ENCODE measurements at regions not wholly inside any gene's neighbourhood (a gene's known extent, or its start where the extent isn't known, plus 50 kb on each side); places are given as distances from the start of the nearest gene placed in this dataset.
A peak's percentile ranks its signal among the peaks of the same experiment; 100 is the strongest.
"Not testable (repeated sequence)": the region's sequence is repeated elsewhere in the genome, so short reads cannot be mapped to it uniquely, and the experiment has no call there.

DNA sequence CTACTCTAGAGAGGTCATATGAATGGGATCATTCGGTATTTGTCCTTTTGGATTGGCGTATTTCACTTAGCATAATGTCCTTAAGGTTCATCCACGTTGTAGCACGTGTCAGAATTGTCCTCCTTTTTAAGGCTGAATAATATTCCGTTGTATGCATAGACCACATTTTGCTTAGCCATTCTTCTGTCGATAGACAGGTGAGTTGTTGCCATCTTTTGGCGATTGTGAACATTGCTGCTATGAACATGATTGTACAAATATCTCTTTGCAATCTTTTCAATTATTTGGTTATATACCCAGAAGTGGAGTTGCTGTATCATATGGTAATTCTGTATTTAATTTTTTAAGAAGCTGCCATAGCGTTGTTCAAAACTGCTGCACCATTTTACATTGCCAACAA, 52.4 kb upstream of the GOLGA8J start:
- in situ Hi-C loops (cut with HindIII; ENCODE audit: low sequenced_read_pairs): no loop called here
- DNase-seq (ENCODE audit: low spot score): no peak

DNA sequence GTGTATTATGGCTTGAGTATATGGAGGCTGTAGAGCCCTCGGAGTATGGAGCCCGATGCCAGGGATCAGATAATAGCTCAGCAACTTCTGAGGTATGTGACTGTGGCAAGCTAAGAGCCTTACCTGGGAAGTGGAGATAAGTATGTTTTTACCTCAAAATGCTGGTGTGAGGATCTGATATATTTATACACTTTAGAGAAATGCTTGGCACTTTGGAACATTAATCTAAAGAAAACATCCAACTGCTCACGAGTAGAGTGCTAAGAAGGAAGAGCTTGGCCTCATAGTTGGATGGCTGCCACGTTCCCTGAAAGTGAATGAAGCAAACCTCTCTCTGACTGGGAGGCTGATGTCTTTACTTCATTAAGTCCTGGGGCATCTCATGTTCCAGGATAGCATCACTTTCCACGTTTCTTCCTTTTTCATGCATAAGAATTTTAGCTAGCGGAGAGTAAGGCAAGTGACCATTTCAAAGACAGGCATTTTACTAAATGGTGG, 58.9 kb upstream of the GOLGA8J start:
- no peak for DNase-seq (ENCODE audit: low spot score)
- in situ Hi-C loops (cut with HindIII; ENCODE audit: low sequenced_read_pairs): no loop called here

DNA sequence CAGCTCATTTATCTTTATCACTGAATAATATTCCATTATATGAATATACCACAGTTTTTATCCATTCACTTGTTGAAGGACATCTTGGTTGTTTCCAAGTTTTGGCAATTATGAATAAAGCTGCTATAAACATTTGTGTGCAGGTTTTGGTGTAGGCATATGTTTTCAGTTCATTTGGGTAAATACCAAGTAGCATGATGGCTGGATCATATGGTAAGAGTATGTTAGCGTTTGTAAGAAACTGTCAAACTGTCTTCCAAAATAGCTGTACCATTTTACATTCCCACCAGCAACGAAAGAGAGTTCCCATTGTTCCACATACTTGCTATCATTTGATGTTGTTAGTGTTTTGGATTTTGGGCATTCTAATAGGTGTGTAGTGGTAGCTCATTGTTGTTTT, 72.0 kb upstream of the GOLGA8J start:
- in situ Hi-C loops (cut with HindIII; ENCODE audit: low sequenced_read_pairs): no loop called here
- no peak for DNase-seq (ENCODE audit: low spot score)

DNA sequence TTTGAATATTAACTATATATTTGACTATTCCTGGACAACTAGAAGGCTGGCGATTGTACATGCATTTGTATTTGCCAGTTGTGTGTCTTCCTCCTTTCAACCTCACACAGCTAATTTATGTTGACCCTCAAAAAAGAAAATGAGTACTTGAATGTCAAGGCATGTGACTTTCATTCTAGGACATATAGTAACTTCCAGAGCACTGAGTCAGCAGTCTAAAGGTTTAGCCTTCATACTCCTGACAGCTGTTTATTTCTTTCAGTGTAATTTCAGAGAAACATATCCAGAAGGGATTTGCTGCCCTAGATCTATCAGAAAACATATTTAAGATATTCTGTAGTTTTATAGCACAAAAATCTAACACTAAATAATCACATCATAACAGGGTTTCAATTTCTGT, 74.6 kb upstream of the GOLGA8J start:
- in situ Hi-C loops (cut with HindIII; ENCODE audit: low sequenced_read_pairs): no loop called here
- DNase-seq (ENCODE audit: low spot score): no peak

DNA sequence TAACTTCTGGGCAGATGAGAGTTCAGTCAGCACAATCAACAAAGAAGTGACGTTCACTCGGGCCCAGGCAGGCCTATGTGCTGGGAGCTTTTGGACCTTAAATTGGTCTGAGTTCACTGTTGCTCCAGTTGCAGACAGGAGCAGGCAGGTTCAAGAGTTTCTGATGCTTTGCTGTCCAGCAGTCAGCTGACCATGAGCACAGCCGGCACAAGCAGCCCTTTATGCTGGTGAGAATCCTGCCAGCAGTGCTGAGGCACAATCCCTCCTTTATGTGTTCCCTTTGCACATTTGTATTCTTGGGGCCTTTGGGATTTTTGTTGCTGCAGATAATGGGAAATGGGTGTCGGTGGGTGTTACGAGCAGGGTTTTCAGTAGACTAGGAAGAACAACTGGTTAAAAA, 81.2 kb upstream of the GOLGA8J start:
- in situ Hi-C loops (cut with HindIII; ENCODE audit: low sequenced_read_pairs): no loop called here
- peak; percentile 37 for DNase-seq (ENCODE audit: low spot score)

DNA sequence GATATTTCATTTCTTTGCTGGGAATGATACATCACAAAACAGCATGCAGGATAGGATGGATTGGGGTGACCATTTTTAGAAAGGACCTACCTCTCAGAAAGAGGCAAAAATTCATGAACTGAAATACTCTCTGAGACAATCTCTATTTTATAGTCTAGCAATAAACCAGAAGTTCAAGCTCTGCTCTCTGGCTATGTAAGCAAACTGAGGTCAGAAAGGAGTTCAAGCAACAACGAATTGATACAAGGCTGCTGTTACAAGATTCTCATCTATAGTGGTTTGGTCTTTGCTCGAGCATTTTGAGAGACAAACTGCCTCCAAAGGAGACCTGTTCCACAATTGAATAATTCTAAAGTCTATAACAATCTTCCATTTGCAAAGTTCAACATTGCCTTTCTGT, 84.7 kb upstream of the GOLGA8J start:
- in situ Hi-C loops (cut with HindIII; ENCODE audit: low sequenced_read_pairs): no loop called here
- DNase-seq (ENCODE audit: low spot score): no peak

DNA sequence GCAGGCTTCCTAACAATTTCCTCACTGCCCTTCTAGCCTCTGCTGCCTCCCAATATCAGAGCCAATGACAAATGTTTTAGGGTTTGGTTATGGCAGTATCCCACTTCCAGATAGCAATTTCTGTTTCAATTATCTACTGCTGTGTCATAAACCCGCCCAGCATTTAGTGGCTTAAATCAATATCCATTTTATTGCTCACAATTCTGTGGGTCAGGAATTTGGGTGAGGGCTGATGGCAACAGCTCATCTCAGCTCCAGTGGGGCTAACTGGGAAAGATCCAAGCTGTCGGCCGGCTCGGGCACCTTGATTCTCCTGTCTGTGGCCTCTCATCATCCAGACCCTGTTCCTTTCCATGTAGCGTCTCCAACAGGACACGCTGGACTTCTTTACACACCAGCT, 85.3 kb upstream of the GOLGA8J start:
- in situ Hi-C loops (cut with HindIII; ENCODE audit: low sequenced_read_pairs): no loop called here

DNA sequence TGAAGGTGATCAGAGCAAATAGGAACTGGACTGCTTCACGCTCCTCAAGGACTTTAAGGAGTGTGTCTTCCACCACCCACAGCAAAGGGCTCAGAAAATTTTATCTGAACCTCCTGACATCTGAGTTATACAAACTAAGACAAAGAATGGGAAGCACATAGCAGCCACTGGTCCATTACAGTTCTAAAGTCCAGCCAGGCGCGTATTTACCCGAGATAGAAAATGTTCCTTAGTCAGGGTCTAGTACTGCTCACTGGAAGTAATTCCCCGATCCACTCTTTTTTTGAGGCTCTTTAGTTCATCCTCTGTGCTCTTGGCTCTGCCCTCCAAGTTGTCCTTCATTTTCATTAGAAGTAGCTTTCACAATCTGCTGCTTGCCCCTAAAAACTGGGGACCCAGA, 88.5 kb upstream of the GOLGA8J start:
- in situ Hi-C loops (cut with HindIII; ENCODE audit: low sequenced_read_pairs): no loop called here
- DNase-seq (ENCODE audit: low spot score): no peak

More for the DNA sequence above, 85.3 kb upstream of the GOLGA8J start:
- no peak for DNase-seq (ENCODE audit: low spot score)

DNA sequence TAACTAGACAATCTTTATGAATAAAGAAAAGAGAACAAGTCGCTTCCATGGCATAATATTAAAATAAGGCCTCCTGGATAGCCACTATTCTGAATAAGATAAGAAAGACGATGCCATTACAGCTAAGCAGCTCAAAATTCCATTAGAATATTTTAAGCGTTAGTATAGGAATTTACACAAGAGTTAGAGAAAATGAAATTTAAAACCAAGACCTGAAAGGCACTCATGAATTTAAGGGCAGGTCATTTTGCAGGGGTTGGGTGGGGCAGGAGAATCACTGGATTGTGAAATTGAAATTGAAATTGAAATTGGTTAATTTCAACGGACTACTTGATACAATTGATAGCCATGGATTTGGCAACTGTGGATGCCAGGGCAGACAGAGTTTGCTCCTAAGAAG, 91.8 kb upstream of the GOLGA8J start:
- in situ Hi-C loops (cut with HindIII; ENCODE audit: low sequenced_read_pairs): no loop called here
- DNase-seq (ENCODE audit: low spot score): no peak

DNA sequence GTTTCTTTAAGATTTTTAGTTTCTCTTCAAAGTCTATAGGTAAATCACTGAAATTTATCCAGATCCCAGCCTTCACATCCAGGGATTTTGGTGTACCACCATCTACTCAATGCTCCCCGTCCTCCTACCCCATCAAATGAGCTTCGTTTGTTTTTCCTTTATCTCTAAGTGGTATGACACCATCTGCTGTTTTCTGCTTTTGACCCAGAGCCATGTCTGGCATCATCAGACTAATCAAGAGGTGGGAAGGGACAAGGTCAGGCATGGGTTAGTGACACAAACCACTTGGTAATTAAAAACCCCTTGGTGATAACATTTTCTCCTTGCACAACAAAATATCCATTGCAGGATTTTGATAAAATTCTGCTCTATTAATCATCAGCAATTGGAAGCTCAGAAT, 92.7 kb upstream of the GOLGA8J start:
- no peak for DNase-seq (ENCODE audit: low spot score)
- in situ Hi-C loops (cut with HindIII; ENCODE audit: low sequenced_read_pairs): no loop called here

DNA sequence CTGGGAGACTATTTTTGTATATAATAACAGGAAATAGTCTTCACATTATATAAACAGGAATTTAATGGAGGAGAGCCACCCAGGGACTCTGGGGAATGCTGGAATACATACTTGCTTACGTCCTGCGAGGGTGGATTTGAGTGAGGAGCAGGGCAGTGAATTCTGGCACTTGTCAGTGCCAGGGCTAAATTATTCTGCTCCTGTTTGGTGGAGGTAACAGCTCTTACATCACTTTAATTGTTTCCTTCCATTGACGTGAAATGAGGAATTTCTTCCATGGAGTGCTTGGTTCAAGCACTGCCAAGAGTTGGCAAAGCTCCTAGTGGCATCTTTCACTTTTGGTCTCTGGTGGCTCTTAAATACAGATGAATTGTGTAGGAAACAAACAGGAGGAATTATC, 94.1 kb upstream of the GOLGA8J start:
- no peak for DNase-seq (ENCODE audit: low spot score)
- in situ Hi-C loops (cut with HindIII; ENCODE audit: low sequenced_read_pairs): no loop called here

DNA sequence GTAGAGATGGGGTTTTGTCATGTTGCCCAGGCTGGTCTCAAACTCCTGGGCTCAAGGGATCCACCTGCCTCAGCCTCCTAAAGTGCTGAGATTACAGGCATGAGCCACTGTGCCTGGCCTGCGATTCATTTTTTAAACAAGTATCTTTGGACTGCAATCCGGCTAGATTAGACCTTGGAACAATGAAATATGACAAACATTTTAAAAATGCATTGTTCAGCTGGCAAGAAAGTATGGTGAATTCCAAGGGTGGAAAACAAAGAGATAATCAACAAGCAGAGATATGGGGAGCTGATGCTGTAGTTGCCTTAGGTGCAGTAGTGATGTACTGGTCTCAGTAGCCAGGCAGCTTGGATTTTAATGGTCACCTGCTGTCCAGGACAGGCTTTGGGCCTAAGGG, 95.8 kb upstream of the GOLGA8J start:
- no peak for DNase-seq (ENCODE audit: low spot score)
- in situ Hi-C loops (cut with HindIII; ENCODE audit: low sequenced_read_pairs): no loop called here

DNA sequence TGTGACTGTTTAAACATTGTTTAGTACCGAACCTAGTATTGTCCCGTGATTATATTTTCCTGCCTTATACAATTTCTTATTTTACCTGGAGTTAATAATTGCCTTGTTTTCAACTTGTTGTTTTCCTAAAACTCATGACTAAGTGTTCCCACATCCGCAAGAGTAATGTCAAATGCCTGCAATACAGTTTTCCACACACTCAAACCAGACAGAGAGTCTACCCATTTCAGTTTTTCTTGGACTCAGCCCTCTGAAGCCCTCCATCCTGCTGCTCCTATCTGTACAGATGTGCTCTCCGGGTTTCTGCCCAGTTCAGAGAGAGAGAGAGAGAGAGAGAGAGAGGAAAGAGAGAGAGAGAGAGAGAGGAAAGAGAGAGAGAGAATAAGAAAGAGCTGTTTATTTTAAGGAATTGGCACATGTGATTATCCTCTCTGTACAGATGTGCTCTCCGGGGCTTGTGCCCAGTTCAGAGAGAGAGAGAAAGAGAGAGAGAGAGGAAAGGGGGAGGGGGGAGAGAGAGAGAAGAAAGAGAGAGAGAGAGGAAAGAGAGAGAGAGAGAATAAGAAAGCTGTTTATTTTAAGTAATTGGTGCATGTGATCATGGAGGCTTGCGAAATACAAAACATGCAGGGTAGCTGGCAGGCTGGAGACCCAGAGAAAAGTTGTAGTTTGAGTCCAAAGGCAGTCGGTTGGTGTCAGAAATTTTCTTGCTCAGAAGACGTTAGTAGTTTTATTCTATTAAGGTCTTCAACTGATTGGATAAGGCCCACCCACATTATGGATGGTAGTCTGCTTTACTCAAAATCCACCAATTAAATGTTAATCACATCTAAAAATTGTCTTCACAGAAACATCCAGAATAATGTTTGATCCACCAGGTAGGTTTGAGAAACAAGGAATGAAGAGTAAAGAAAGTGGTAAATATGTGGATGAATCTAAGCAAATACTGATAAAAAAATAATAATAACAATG, 104.1 kb upstream of the GOLGA8J start:
- in situ Hi-C loops (cut with HindIII; ENCODE audit: low sequenced_read_pairs): no loop called here

DNA sequence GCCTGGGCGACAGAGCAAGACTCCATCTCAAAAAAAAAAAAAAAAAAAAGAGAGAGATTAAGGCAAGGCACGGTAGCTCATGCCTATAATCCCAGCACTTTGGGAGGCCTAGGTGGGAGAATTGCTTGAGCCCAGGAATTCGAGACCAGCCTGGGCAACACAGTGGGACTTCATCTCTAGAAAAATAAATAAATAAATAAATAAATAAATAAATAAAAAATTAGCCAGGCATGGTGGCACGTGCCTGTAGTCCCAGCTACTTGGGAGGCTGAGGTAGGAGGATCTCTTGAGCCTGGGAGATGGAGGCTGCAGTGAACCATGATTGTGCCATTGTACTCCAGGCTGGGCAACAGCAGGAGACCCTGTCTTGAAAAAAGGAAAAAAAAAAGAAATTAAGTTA, 108.7 kb upstream of the GOLGA8J start:
- in situ Hi-C loops (cut with HindIII; ENCODE audit: low sequenced_read_pairs); DNase-seq (ENCODE audit: low spot score): not testable (repeated sequence)

More for the DNA sequence above, 104.1 kb upstream of the GOLGA8J start:
- no peak for DNase-seq (ENCODE audit: low spot score)

DNA sequence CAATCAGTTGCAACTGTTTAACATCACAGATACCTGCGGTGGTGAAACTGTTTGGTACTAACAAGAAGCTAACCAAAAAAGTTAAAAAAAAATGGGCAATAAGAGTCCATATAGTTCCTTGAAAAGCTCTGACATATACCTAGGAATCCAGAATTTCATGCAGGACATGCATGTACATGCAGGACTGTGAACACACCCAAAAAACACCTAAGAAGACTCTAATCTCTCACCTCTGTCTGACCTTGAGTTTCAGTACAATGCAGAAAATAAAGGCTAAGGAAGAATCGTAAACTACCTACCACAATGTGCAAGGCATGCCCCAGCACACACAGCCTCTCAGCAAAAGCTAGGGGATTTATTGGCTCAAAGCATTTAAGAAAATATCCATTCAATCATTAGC, 110.7 kb upstream of the GOLGA8J start:
- in situ Hi-C loops (cut with HindIII; ENCODE audit: low sequenced_read_pairs): no loop called here
- no peak for DNase-seq (ENCODE audit: low spot score)

DNA sequence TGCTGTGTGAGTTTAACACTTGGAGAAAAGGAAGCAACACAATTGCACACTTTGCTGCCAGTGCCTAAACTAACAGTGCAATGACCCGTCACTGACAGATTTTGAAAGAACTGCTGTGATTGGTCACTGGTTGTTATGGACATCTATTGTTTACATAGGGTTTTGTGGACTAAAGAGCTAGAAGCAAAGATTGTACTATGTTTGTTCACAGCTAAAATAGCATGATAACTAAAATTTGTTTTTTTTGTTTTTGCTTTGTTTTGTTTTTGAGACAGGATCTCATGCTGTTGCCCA, 112.4 kb upstream of the GOLGA8J start:
- DNase-seq (ENCODE audit: low spot score): no peak

DNA sequence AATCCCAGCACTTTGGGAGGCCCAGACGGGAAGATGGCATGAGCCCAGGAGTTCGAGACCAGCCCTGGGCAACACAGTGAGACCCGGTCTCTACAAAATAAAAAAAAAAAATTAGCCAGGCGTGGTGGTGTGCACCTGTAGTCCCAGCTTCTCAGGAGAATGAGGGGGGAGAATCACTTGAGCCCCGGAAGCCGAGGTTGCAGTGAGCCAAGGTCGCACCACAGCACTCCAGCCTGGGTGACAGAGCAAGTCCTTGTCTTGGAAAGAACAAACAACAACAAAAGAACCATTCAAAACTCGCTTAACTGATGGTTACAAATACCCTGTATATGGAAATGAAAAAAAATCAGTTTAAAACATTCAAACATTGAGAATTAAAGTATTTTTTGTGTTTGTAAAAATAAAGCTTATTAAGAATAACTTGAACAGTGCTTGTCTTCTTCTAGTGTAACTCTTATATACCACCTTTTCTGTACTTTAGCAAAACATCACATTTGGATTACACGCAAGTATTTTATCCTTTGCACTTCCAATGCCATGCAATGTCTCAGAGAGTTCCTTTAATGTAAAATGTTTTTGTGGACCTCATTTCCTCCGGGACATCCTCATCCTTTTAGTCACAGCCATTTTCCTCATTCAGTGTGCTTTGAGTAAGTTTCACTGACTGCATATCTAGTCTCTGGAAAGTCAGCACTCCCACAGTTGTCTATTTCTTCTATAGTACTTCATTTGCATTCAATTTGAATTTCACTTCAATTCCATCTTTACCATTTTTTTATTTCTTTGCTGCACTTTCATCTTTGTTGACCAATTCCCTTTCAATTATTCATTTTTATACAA, 113.0 kb upstream of the GOLGA8J start:
- in situ Hi-C loops (cut with HindIII; ENCODE audit: low sequenced_read_pairs): no loop called here
- no peak for DNase-seq (ENCODE audit: low spot score)

More for the DNA sequence above, 112.4 kb upstream of the GOLGA8J start:
- in situ Hi-C loops (cut with HindIII; ENCODE audit: low sequenced_read_pairs): no loop called here

DNA sequence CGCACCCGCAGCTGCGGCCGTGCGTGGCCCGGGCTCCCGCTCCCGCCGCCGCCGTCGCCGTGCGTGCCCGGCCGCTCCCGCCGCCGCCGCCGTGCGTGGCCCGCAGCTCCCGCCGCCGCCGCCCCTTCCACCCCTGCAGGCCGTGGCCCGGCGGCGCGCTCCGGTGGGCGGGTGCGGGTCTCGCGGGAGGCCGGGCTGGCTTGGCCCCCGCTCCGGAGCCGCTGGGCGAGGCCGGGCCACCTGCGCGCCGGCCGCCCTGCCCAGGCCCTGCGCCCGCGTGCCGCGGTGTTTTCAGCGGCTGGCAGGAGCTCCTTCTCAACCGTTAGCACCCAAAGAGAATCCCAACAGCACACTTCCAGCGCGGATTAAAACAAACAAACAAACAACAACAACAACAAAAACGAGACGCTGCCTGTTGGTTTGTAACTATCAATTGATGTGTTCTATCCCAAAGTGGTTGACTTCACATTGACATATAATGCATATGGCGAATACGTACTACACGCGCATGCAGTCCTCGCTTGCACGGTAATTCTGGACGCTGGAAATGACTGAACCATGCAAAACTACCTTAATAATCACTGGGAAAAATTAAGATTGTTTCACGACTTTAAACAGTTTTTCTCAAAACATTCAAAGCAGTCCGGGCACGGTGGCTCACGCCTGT, 113.7 kb upstream of the GOLGA8J start:
- in situ Hi-C loops (cut with HindIII; ENCODE audit: low sequenced_read_pairs): no loop called here
- peak; percentile 25 for DNase-seq (ENCODE audit: low spot score)

DNA sequence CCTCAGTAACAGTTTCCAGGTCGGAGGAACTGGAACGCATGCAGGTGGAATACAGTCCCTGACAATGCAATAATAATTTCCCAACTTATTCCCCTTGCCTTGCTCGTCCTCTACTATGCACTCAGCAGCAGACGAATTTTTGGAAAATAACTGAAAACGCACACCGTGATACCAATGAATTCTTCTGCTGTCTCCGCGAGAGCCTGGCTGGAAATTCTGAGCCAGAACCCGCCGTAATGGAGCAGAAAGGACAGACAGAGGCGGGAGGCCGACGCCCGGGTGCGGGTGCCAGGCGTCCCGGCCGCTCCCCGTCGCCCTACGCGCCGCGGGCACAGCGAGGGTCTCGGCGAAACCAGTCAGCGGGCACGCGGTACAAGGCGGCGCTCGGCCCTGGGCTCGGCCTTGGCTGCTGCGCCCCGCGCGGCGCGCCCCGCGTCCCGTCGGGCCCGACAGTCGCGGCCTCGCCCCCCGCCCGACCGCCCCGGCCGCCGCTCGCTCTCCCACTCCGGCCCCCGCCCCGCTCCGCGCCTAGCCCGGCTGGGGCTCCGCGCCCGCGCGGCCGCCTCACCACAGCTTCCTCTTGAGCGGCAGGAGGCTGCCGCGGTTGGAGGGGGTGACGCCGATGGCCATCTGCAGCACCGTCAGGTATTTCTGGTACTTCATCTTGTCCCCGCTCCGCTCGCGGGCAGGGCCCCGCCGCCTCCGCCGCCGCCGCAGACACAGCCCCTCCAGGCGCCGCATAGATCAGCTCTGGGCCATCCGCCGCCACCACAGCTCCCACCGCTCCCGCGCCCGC, 114.5 kb upstream of the GOLGA8J start:
- peak; percentile 57 for DNase-seq (ENCODE audit: low spot score)
- in situ Hi-C loops (cut with HindIII; ENCODE audit: low sequenced_read_pairs): no loop called here
